Cortex of kidney (tissue), 1 donor: ENCODE measurements at regions not wholly inside any gene's neighbourhood (a gene's known extent, or its start where the extent isn't known, plus 50 kb on each side); places are given as distances from the start of the nearest gene placed in this dataset.

Experiments
- DNase-seq: peaks from one replicate; lab custom pipeline; 2025; lab: John Stamatoyannopoulos, UW

- DNase-seq = no peak
Observed at GRCh38 chr12:127681151-127681754, 585.7 kb upstream of the TMEM132C start.

GRCh38 chr12:127685491-127685890, 581.5 kb upstream of the TMEM132C start:
- DNase-seq = no peak

GRCh38 chr12:127685931-127686330, 581.0 kb upstream of the TMEM132C start:
- DNase-seq = no peak

- DNase-seq = no peak
Observed at GRCh38 chr12:127687181-127687580, 579.8 kb upstream of the TMEM132C start.

- no peak for DNase-seq
Observed at GRCh38 chr12:127688906-127689428, 578.0 kb upstream of the TMEM132C start.

GRCh38 chr12:127690161-127690560, 576.8 kb upstream of the TMEM132C start:
- no peak for DNase-seq

GRCh38 chr12:127696963-127697362, 570.0 kb upstream of the TMEM132C start:
- DNase-seq = no peak

GRCh38 chr12:127703026-127703425, 563.9 kb upstream of the TMEM132C start:
- no peak for DNase-seq

GRCh38 chr12:127711108-127711507, 555.9 kb upstream of the TMEM132C start:
- DNase-seq = no peak

GRCh38 chr12:127712561-127712960, 554.4 kb upstream of the TMEM132C start:
- DNase-seq = no peak

GRCh38 chr12:127716166-127716565, 550.8 kb upstream of the TMEM132C start:
- DNase-seq = no peak

GRCh38 chr12:127717278-127717677, 549.7 kb upstream of the TMEM132C start:
- no peak for DNase-seq

- DNase-seq = no peak
Observed at GRCh38 chr12:127720334-127720733, 546.6 kb upstream of the TMEM132C start.

- DNase-seq = no peak
Observed at GRCh38 chr12:127722611-127723010, 544.4 kb upstream of the TMEM132C start.

- DNase-seq = no peak
Observed at GRCh38 chr12:127723251-127723650, 543.7 kb upstream of the TMEM132C start.

GRCh38 chr12:127726671-127727315, 540.2 kb upstream of the TMEM132C start:
- DNase-seq = no peak

- no peak for DNase-seq
Observed at GRCh38 chr12:127728285-127728684, 538.7 kb upstream of the TMEM132C start.

- no peak for DNase-seq
Observed at GRCh38 chr12:127728729-127729128, 538.2 kb upstream of the TMEM132C start.

GRCh38 chr12:127729381-127729780, 537.6 kb upstream of the TMEM132C start:
- DNase-seq = no peak

GRCh38 chr12:127731657-127732056, 535.3 kb upstream of the TMEM132C start:
- no peak for DNase-seq

- DNase-seq = no peak
Observed at GRCh38 chr12:127742231-127742630, 524.7 kb upstream of the TMEM132C start.

- no peak for DNase-seq
Observed at GRCh38 chr12:127745469-127746212, 521.3 kb upstream of the TMEM132C start.

GRCh38 chr12:127749416-127749815, 517.6 kb upstream of the TMEM132C start:
- no peak for DNase-seq
